Natural killer cell (primary cell): ENCODE measurements at regions not wholly inside any gene's neighbourhood (a gene's known extent, or its start where the extent isn't known, plus 50 kb on each side); places are given as distances from the start of the nearest gene placed in this dataset.

ENCODE experiments used
- ATAC-seq, 3 donors: fragments of 150-1000 bp in 2 of 3; fragments of 200-7000 bp in 1 of 3; cut with Tn5 transposase; 1 replicate in 1 of 3; 2 replicates in 2 of 3; pipeline ENCODE4 v1.10.0; 2021; ENCODE audit warnings: mild to moderate bottlenecking in 2 of 3, moderate library complexity in 2 of 3
- DNase-seq, 2 donors: peaks; one replicate each; pipeline versions ENCODE4 v3.0.0 to v3.0.0-alpha.2; 2013 to 2021; ENCODE audit warnings: mixed read lengths in 1 of 2
- H3K27ac ChIP-seq: one replicate; pipeline ENCODE4 v1.5.1; 2013; ENCODE audit warnings: mild to moderate bottlenecking, low read length
- H3K27me3 ChIP-seq: one replicate; pipeline ENCODE4 v1.6.1; 2013; ENCODE audit warnings: low read length; ENCODE audit not compliant: control insufficient read depth, insufficient read depth
- H3K36me3 ChIP-seq: one replicate; pipeline ENCODE4 v1.6.1; 2013; ENCODE audit warnings: low read length; ENCODE audit not compliant: control insufficient read depth, insufficient read depth
- H3K4me1 ChIP-seq: one replicate; pipeline ENCODE4 v1.6.1; 2013; ENCODE audit warnings: low read length; ENCODE audit not compliant: control insufficient read depth, insufficient read depth
- H3K4me3 ChIP-seq: one replicate; pipeline ENCODE4 v1.5.1; 2013; ENCODE audit warnings: low read length
- H3K9me3 ChIP-seq: one replicate; pipeline ENCODE4 v1.6.1; 2013; ENCODE audit warnings: low read length; ENCODE audit not compliant: control insufficient read depth, insufficient read depth
- H3K27ac Mint-ChIP-seq, 2 donors: one replicate each; pipeline ENCODE4 v1.8.0; 2022; ENCODE audit warnings: mild to moderate bottlenecking in 2 of 2, mixed read lengths in 2 of 2, moderate library complexity in 1 of 2
- H3K27me3 Mint-ChIP-seq, 2 donors: one replicate each; pipeline ENCODE4 v1.8.0; 2022; ENCODE audit warnings: low read depth in 2 of 2, mixed read lengths in 2 of 2
- H3K36me3 Mint-ChIP-seq: one replicate; pipeline ENCODE4 v1.8.0; 2022; ENCODE audit warnings: mixed read lengths
- H3K4me1 Mint-ChIP-seq, 2 donors: one replicate each; pipeline ENCODE4 v1.8.0; 2022; ENCODE audit warnings: mixed read lengths in 2 of 2
- H3K4me3 Mint-ChIP-seq: one replicate; pipeline ENCODE4 v1.8.0; 2022; ENCODE audit warnings: mild to moderate bottlenecking, moderate library complexity, mixed read lengths
- H3K9me3 Mint-ChIP-seq, 2 donors: one replicate each; pipeline ENCODE4 v1.8.0; 2022; ENCODE audit warnings: mixed read lengths in 2 of 2
- CTCF ChIP-seq: fragments of 200-600 bp; IDR thresholded peaks from one replicate; pipeline ENCODE4 v1.8.0; 2022; ENCODE audit warnings: antibody characterized with exemption
- WGBS: methylation state at CpG from one replicate; pipeline ENCODE4 v1.1.7; 2013; ENCODE audit warnings: missing lambda C conversion rate; ENCODE audit not compliant: insufficient coverage; 5-methylcytosine and 5-hydroxymethylcytosine counted together
- intact Hi-C: fragments of 100-400 bp; cut with micrococcal nuclease; formaldehyde crosslinking; loops from one replicate; pipeline ENCODE4 v1.14.2; 2022

- TF ChIP-seq CTCF: no peak
- Mint-ChIP-seq H3K27me3 (no peaks in the 10 kb centered on the region), H3K4me3 (no peak overlapping the region), H3K9me3 (peaks cover 7 to 8% of the 10 kb centered on the region in 2 donors), H3K36me3 (no peaks in the 10 kb centered on the region), H3K4me1 (no peaks in the 10 kb centered on the region), H3K27ac (no peak overlapping the region)
- intact Hi-C loops: no loop called here
- Histone ChIP-seq H3K27me3 (no peaks in the 10 kb centered on the region), H3K27ac (no peak overlapping the region), H3K36me3 (no peaks in the 10 kb centered on the region), H3K4me3 (no peak overlapping the region), H3K9me3 (no peaks in the 10 kb centered on the region), H3K4me1 (no peaks in the 10 kb centered on the region)
- ATAC-seq (no peak), DNase-seq (no peak)
- 33% methylated on average over 1 of the region's 2 CpGs for WGBS
Measured at GRCh38 chr21:19340303-19340702, 936.7 kb upstream of the TMPRSS15 start.

- Histone ChIP-seq H3K4me1 (no peaks in the 10 kb centered on the region), H3K27me3 (no peaks in the 10 kb centered on the region), H3K27ac (no peak overlapping the region), H3K9me3 (no peaks in the 10 kb centered on the region), H3K36me3 (no peaks in the 10 kb centered on the region), H3K4me3 (no peak overlapping the region)
- Mint-ChIP-seq H3K4me3 (no peak overlapping the region), H3K4me1 (no peaks in the 10 kb centered on the region), H3K27me3 (no peaks in the 10 kb centered on the region), H3K27ac (no peak overlapping the region), H3K36me3 (no peaks in the 10 kb centered on the region), H3K9me3 (peaks cover 7 to 8% of the 10 kb centered on the region in 2 donors)
- intact Hi-C loops: no loop called here
- no peak for ATAC-seq
- no peak for TF ChIP-seq CTCF
- WGBS: 76% methylated on average over 4 of the region's 5 CpGs
- DNase-seq: no peak
Measured at GRCh38 chr21:19340954-19341353, 937.4 kb upstream of the TMPRSS15 start.

GRCh38 chr21:19343711-19344110, 940.1 kb upstream of the TMPRSS15 start:
- Mint-ChIP-seq H3K36me3 (no peaks in the 10 kb centered on the region), H3K4me3 (no peak overlapping the region), H3K4me1 (no peaks in the 10 kb centered on the region), H3K9me3 (peaks cover 6 to 7% of the 10 kb centered on the region in 2 donors), H3K27me3 (no peaks in the 10 kb centered on the region), H3K27ac (no peak overlapping the region)
- H3K4me3 ChIP-seq: no peak overlapping the region
- H3K27ac ChIP-seq: no peak overlapping the region
- TF ChIP-seq CTCF: no peak
- DNase-seq: no peak
- H3K27me3 ChIP-seq: no peaks in the 10 kb centered on the region
- WGBS: no CpG with 5 or more reads among the region's 2 CpGs
- no peaks in the 10 kb centered on the region for H3K4me1 ChIP-seq
- no peak for ATAC-seq
- no peaks in the 10 kb centered on the region for H3K9me3 ChIP-seq
- no peaks in the 10 kb centered on the region for H3K36me3 ChIP-seq
- intact Hi-C loops: no loop called here

- no peak for TF ChIP-seq CTCF
- no peak overlapping the region for H3K27ac Mint-ChIP-seq
- Histone ChIP-seq H3K4me3 (no peak overlapping the region), H3K9me3 (no peaks in the 10 kb centered on the region), H3K36me3 (no peaks in the 10 kb centered on the region), H3K4me1 (no peaks in the 10 kb centered on the region), H3K27ac (no peak overlapping the region), H3K27me3 (no peaks in the 10 kb centered on the region)
- DNase-seq (no peak), ATAC-seq (no peak)
- H3K4me3 Mint-ChIP-seq: no peak overlapping the region
- intact Hi-C loops: no loop called here
- no peaks in the 10 kb centered on the region for H3K9me3 Mint-ChIP-seq
- H3K27me3 Mint-ChIP-seq: no peaks in the 10 kb centered on the region
- H3K4me1 Mint-ChIP-seq: no peaks in the 10 kb centered on the region
- no peaks in the 10 kb centered on the region for H3K36me3 Mint-ChIP-seq
Measured at GRCh38 chr21:19350286-19350685, 946.7 kb upstream of the TMPRSS15 start.
